ENCODE measurements at regions not wholly inside any gene's neighbourhood (a gene's known extent, or its start where the extent isn't known, plus 50 kb on each side); places are given as distances from the start of the nearest gene placed in this dataset.

DNA sequence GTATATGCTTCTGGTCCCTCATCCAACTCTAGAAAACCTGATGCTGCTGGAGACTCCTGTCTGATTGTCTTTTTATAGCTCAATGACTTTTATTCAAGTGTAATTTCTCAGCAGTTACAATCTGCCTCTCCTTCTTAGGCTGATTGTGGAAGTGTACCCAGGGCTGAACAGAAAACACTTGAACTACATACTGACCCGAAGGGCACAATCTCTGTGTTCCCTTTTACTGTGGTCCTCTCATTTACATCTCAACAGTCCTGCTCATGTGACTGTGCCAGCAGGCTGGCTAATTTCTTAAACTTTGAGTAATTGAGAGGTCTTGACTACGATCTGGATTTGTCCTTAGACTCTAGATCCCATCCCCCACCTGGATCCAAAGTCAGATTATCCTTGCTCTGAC is 863.4 kb downstream of the PDHA2 start:
- Histone ChIP-seq H3K4me3 (ENCODE audit: low read length) (no peak overlapping the region), H3K27ac (ENCODE audit: low read depth, low read length) (no peak overlapping the region), H3K4me1 (ENCODE audit: control insufficient read depth, low read length) (no peaks in the 10 kb centered on the region), H3K27me3 (ENCODE audit: control insufficient read depth, low read length) (no peaks in the 10 kb centered on the region), H3K4me2 (ENCODE audit: low read length) (no peak overlapping the region), H3K9me3 (ENCODE audit: control insufficient read depth, insufficient read depth, low read length) (no peaks in the 10 kb centered on the region), H3F3A (ENCODE audit: control insufficient read depth, insufficient read depth) (no peaks in the 10 kb centered on the region), H3K36me3 (ENCODE audit: control insufficient read depth, low read length) (no peaks in the 10 kb centered on the region), H4K20me1 (ENCODE audit: control insufficient read depth, insufficient read depth, low read depth, low read length) (no peaks in the 10 kb centered on the region), H3K9me2 (replicated peaks; ENCODE audit: control insufficient read depth, low read length) (no peaks in the 10 kb centered on the region), H3K79me2 (ENCODE audit: control insufficient read depth, low read length) (no peaks in the 10 kb centered on the region)
- TF ChIP-seq, protein P1, sequence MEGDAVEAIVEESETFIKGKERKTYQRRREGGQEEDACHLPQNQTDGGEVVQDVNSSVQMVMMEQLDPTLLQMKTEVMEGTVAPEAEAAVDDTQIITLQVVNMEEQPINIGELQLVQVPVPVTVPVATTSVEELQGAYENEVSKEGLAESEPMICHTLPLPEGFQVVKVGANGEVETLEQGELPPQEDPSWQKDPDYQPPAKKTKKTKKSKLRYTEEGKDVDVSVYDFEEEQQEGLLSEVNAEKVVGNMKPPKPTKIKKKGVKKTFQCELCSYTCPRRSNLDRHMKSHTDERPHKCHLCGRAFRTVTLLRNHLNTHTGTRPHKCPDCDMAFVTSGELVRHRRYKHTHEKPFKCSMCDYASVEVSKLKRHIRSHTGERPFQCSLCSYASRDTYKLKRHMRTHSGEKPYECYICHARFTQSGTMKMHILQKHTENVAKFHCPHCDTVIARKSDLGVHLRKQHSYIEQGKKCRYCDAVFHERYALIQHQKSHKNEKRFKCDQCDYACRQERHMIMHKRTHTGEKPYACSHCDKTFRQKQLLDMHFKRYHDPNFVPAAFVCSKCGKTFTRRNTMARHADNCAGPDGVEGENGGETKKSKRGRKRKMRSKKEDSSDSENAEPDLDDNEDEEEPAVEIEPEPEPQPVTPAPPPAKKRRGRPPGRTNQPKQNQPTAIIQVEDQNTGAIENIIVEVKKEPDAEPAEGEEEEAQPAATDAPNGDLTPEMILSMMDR (IDR thresholded peaks at IDR 0.05; ENCODE audit: low read depth, low read length, poor library complexity, severe bottlenecking): no peak
- TF ChIP-seq EZH2phosphoT487 (IDR thresholded peaks at IDR 0.05; ENCODE audit: borderline replicate concordance, low read length): no peak

DNA sequence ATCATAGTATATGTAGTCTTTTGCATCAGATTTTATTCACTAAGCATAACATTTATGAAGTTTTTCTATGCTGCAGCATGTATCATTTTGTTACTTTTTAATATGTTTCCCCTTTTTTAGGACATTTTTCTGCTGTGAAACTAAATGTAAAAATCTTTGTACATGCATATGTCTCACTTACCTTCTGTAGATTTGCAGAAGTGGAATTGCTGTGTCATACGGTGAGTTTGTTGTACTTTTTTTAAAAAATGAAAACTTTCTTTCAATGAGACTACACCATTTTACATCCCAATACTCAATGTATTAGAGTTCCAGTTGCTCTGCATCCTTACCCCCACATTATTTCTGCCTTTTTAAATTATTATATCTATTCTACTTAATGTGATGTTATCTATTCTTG is 868.9 kb downstream of the PDHA2 start:
- H3K4me3 ChIP-seq (ENCODE audit: low read length): no peak overlapping the region
- TF ChIP-seq EZH2phosphoT487 (IDR thresholded peaks at IDR 0.05; ENCODE audit: borderline replicate concordance, low read length): no peak
- TF ChIP-seq, protein P1 (IDR thresholded peaks at IDR 0.05; ENCODE audit: low read depth, low read length, poor library complexity, severe bottlenecking): no peak
- no peaks in the 10 kb centered on the region for H3F3A ChIP-seq (ENCODE audit: control insufficient read depth, insufficient read depth)
- no peaks in the 10 kb centered on the region for H4K20me1 ChIP-seq (ENCODE audit: control insufficient read depth, insufficient read depth, low read depth, low read length)
- no peaks in the 10 kb centered on the region for H3K79me2 ChIP-seq (ENCODE audit: control insufficient read depth, low read length)
- no peaks in the 10 kb centered on the region for H3K9me2 ChIP-seq (replicated peaks; ENCODE audit: control insufficient read depth, low read length)
- no peaks in the 10 kb centered on the region for H3K4me1 ChIP-seq (ENCODE audit: control insufficient read depth, low read length)
- no peak overlapping the region for H3K27ac ChIP-seq (ENCODE audit: low read depth, low read length)
- no peaks in the 10 kb centered on the region for H3K27me3 ChIP-seq (ENCODE audit: control insufficient read depth, low read length)
- no peak overlapping the region for H3K4me2 ChIP-seq (ENCODE audit: low read length)
- H3K36me3 ChIP-seq (ENCODE audit: control insufficient read depth, low read length): no peaks in the 10 kb centered on the region
- no peaks in the 10 kb centered on the region for H3K9me3 ChIP-seq (ENCODE audit: control insufficient read depth, insufficient read depth, low read length)

DNA sequence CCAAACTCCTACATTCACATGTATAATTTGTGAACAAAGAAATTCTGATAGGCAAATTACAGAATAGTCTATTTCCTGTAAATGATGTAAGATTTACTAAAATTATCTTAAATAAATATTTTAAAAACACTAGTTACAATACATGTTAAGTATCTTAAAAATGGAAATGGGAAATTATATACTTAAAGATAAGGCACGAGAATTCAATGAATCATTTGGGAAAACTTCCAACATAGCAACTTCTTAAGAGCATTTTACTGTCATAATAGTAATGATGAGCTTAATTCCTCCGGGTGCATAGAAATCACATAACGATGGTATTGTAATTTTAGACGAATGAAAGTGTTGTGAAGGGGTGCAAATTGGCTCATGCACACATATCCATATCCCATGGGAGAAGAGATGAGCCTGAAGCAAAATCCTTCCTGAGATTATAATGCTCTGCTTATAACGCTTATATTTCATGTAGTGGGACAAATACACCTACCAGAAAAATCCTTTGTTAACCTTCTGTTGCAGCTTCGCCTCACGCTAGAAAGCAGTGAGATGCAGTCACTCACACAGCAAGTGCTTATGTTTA is 873.5 kb downstream of the PDHA2 start:
- H3K36me3 ChIP-seq (ENCODE audit: control insufficient read depth, low read length): no peaks in the 10 kb centered on the region
- H3K9me3 ChIP-seq (ENCODE audit: control insufficient read depth, insufficient read depth, low read length): no peaks in the 10 kb centered on the region
- H3K27me3 ChIP-seq (ENCODE audit: control insufficient read depth, low read length): no peaks in the 10 kb centered on the region
- H3K4me2 ChIP-seq (ENCODE audit: low read length): no peak overlapping the region
- H3K9me2 ChIP-seq (replicated peaks; ENCODE audit: control insufficient read depth, low read length): no peaks in the 10 kb centered on the region
- no peaks in the 10 kb centered on the region for H3F3A ChIP-seq (ENCODE audit: control insufficient read depth, insufficient read depth)
- no peaks in the 10 kb centered on the region for H3K79me2 ChIP-seq (ENCODE audit: control insufficient read depth, low read length)
- TF ChIP-seq EZH2phosphoT487 (IDR thresholded peaks at IDR 0.05; ENCODE audit: borderline replicate concordance, low read length): no peak
- TF ChIP-seq, protein P1 (IDR thresholded peaks at IDR 0.05; ENCODE audit: low read depth, low read length, poor library complexity, severe bottlenecking): no peak
- H3K27ac ChIP-seq (ENCODE audit: low read depth, low read length): no peak overlapping the region
- H4K20me1 ChIP-seq (ENCODE audit: control insufficient read depth, insufficient read depth, low read depth, low read length): no peaks in the 10 kb centered on the region
- no peak overlapping the region for H3K4me3 ChIP-seq (ENCODE audit: low read length)
- no peaks in the 10 kb centered on the region for H3K4me1 ChIP-seq (ENCODE audit: control insufficient read depth, low read length)

Measured in DOHH2 (cell line).